ENCODE measurements at regions not wholly inside any gene's neighbourhood (a gene's known extent, or its start where the extent isn't known, plus 50 kb on each side); places are given as distances from the start of the nearest gene placed in this dataset.
"Not testable (repeated sequence)": the region's sequence is repeated elsewhere in the genome, so short reads cannot be mapped to it uniquely, and the experiment has no call there.

DNA sequence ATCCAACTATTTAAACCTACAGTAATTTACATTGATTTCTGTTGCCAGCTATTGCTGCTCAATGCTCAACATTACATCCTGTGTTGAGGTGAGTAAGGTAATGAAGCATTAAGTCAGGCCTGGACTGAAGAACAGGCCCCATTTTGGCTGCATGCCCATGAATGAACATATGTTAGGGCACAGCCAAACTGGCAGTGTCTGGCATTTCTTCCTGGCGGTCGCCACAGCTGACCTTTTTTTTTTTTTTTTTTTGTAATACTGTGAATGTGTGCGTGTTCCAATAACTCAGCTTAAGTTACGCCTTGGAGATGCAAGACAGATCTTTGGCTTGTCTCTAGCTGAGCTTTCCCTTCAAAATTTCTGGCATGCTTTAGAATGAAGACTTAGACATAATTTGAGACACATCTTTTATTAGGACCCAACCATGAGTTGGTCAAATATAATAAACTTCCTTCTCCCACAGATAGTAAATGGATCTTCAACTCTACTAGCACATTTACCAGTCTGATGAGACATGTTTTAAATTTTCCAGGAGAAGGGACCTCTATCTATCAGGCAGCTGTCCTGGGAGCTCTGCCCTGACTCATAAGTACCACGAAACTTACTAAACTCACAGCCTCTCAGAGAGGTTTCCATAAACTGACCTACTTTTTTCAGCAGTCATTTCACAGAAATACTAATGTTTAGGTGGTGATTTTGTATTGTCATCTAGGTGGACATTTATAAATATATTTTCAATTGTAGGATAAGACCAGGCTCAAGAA lies 341.1 kb upstream of the RUNX1 start:
- intact Hi-C loops (cut with micrococcal nuclease) = no loop called here
- Mint-ChIP-seq H3K27ac (no peak overlapping the region), H3K4me3 (no peak overlapping the region), H3K4me1 (ENCODE audit: low read depth) (peaks cover 5% of the 10 kb centered on the region), H3K27me3 (no peaks in the 10 kb centered on the region), H3K36me3 (ENCODE audit: low read depth) (no peaks in the 10 kb centered on the region), H3K9me3 (no peaks in the 10 kb centered on the region)
- POLR2A ChIA-PET = interaction anchor here (0.7 kb wide), 1 partner anchor 449 kb away, joined by 3 read pairs; no protein-coding TSS in a partner anchor
- DNase-seq (no peak), ATAC-seq (no peak)
- CTCF ChIA-PET = interaction anchor here (0.6 to 1.7 kb wide), 4 partner anchors 10 to 697 kb away, joined by 3 to 6 read pairs (median 4); no protein-coding TSS in a partner anchor
- TF ChIP-seq, protein P1, sequence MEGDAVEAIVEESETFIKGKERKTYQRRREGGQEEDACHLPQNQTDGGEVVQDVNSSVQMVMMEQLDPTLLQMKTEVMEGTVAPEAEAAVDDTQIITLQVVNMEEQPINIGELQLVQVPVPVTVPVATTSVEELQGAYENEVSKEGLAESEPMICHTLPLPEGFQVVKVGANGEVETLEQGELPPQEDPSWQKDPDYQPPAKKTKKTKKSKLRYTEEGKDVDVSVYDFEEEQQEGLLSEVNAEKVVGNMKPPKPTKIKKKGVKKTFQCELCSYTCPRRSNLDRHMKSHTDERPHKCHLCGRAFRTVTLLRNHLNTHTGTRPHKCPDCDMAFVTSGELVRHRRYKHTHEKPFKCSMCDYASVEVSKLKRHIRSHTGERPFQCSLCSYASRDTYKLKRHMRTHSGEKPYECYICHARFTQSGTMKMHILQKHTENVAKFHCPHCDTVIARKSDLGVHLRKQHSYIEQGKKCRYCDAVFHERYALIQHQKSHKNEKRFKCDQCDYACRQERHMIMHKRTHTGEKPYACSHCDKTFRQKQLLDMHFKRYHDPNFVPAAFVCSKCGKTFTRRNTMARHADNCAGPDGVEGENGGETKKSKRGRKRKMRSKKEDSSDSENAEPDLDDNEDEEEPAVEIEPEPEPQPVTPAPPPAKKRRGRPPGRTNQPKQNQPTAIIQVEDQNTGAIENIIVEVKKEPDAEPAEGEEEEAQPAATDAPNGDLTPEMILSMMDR (IDR thresholded peaks at IDR 0.05) = no peak

DNA sequence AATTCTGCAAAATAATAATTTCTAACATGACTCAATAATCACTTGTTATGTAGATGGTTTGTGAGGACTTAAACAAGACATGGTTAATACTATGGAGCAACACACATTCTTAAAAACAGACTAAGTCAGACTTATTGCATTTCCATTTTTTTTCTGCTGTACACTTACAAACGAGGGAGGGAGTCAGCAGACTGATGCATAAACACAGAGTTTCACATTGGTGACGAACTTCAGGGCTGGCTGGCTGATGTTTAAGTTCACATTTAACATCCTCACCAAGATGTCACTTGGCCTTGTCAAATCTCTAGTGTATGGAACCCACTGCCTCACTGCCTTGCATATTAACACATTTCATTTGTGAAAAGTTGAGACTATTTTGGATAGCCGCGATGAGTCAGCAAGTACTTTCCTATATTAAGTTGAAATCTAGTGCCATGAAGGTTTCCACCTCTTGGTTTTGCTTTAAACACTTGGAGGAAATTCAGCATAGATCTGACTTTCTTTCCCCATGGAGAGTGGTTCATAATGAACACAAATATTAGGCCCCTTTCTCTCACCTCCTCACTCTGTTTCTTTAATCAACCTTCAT lies 337.5 kb upstream of the RUNX1 start:
- Mint-ChIP-seq H3K36me3 (ENCODE audit: low read depth) (no peaks in the 10 kb centered on the region), H3K4me1 (ENCODE audit: low read depth) (peaks cover 5% of the 10 kb centered on the region), H3K9me3 (no peaks in the 10 kb centered on the region), H3K27me3 (peaks cover 4% of the 10 kb centered on the region), H3K27ac (no peak overlapping the region), H3K4me3 (no peak overlapping the region)
- POLR2A ChIA-PET = no interaction called here
- DNase-seq (no peak), ATAC-seq (no peak)
- CTCF ChIA-PET = no interaction called here
- intact Hi-C loops (cut with micrococcal nuclease) = no loop called here
- TF ChIP-seq, protein P1 (IDR thresholded peaks at IDR 0.05) = no peak

DNA sequence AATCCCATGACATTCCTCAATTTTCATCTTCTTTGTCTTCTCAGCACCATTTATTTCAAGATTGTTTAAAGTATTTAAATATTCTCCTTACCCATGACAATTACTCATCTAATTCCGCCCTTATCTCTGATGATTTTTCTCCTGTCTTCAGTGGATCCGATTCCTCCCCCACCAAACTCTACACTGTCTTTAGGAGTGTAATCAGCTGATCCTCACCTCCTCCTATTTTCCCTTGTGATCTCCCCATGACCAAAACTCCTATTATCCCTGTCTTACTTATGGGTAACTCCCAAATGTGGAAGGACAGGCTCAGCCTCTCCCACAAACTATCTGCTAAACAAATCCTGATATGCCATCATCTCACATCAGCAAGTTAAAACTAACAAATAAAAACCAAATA lies 335.3 kb upstream of the RUNX1 start:
- POLR2A ChIA-PET = no interaction called here
- CTCF ChIA-PET = no interaction called here
- Mint-ChIP-seq H3K27ac (no peak overlapping the region), H3K27me3 (peaks cover 4% of the 10 kb centered on the region), H3K9me3 (no peaks in the 10 kb centered on the region), H3K4me1 (ENCODE audit: low read depth) (no peaks in the 10 kb centered on the region), H3K36me3 (ENCODE audit: low read depth) (no peaks in the 10 kb centered on the region), H3K4me3 (no peak overlapping the region)
- no peak for DNase-seq
- no peak for ATAC-seq
- TF ChIP-seq, protein P1 (IDR thresholded peaks at IDR 0.05) = no peak
- intact Hi-C loops (cut with micrococcal nuclease) = no loop called here

DNA sequence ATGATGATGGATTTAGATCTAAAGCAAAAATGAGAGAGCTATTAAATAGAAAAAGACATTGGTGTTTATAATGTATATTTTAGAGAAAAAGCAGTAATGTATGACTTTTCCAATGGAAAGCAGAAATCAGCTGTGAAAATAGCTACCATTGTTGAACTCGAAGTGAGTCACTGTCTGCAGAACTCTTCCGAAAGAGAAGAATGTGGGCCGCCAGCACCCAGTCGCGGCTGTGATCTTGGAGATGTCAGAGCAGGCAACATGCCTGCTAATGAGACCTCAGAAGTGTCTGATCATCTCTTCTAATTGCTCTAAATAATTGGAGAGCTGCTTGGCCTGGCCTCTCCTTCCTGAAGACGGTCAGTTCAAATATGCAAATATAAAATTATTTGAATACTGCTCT lies 333.6 kb upstream of the RUNX1 start:
- POLR2A ChIA-PET = no interaction called here
- TF ChIP-seq, protein P1 (IDR thresholded peaks at IDR 0.05) = no peak
- no peak overlapping the region for H3K27ac Mint-ChIP-seq
- H3K4me3 Mint-ChIP-seq = no peak overlapping the region
- intact Hi-C loops (cut with micrococcal nuclease) = no loop called here
- H3K4me1 Mint-ChIP-seq (ENCODE audit: low read depth) = no peaks in the 10 kb centered on the region
- no peaks in the 10 kb centered on the region for H3K9me3 Mint-ChIP-seq
- peaks cover 4% of the 10 kb centered on the region for H3K27me3 Mint-ChIP-seq
- DNase-seq = no peak
- no peak for ATAC-seq
- CTCF ChIA-PET = no interaction called here
- no peaks in the 10 kb centered on the region for H3K36me3 Mint-ChIP-seq (ENCODE audit: low read depth)

DNA sequence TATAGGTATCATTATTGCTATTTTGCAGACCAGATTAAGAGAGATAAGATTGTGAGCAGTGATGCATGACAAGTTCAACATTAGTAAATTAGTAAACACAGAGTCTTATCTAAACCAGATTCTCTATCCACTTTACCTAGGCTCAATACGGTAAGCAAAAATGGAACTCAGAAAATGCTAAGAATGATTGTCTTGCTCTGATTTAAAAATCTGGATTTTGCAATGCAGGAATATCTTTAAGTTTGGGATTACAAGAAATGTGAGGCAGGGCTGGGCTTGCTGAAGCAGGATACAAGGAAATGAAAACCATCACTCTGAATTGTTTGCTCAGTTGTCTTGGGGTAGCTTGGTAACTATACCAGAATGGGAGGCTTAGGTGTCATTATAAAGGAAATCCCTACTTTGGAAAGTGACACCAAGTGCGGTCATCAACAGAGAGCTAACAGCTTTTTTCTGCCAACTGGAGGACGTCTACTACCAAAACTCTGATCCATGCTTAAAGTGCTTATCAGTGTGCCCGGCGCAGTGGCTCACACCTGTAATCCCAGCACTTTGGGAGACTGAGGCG lies 332.7 kb upstream of the RUNX1 start:
- Mint-ChIP-seq H3K27me3 (peaks cover 4% of the 10 kb centered on the region), H3K9me3 (no peaks in the 10 kb centered on the region), H3K4me1 (ENCODE audit: low read depth) (no peaks in the 10 kb centered on the region), H3K36me3 (ENCODE audit: low read depth) (no peaks in the 10 kb centered on the region), H3K4me3 (no peak overlapping the region), H3K27ac (no peak overlapping the region)
- ChIA-PET POLR2A (no interaction called here), CTCF (interaction anchor here (1.2 kb wide), 1 partner anchor 260 kb away, joined by 3 read pairs; no protein-coding TSS in a partner anchor)
- DNase-seq (no peak), ATAC-seq (no peak)
- intact Hi-C loops (cut with micrococcal nuclease) = no loop called here
- TF ChIP-seq, protein P1 (IDR thresholded peaks at IDR 0.05) = no peak

DNA sequence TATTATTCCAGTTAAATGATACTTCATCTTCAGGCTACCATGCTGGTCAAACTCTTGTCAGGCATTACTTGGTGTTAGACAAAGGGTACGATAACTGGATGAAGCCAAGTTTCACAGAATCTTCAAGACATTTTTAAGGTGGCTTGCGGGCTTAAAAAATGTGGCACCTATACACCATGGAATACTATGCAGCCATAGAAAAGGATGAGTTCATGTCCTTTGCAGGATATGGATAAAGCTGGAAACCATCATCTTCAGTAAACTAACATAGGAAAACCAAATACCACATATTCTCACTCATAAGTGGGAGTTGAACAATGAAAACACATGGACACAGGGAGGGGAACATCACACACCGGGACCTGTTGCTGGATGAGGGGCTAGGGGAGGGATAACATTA lies 331.2 kb upstream of the RUNX1 start:
- H3K4me3 Mint-ChIP-seq = not testable (repeated sequence)

More for the DNA sequence above, 331.2 kb upstream of the RUNX1 start:
- CTCF ChIA-PET = interaction anchor here (0.5 kb wide), 1 partner anchor 310 kb away, joined by 3 read pairs; no protein-coding TSS in a partner anchor
- H3K4me1 Mint-ChIP-seq (ENCODE audit: low read depth); POLR2A ChIA-PET; H3K9me3 Mint-ChIP-seq; intact Hi-C loops (cut with micrococcal nuclease); H3K36me3 Mint-ChIP-seq (ENCODE audit: low read depth); H3K27me3 Mint-ChIP-seq; DNase-seq; H3K27ac Mint-ChIP-seq; ATAC-seq: not testable (repeated sequence)

Measured in activated CD8-positive, alpha-beta T cell treated with anti-CD3 and anti-CD28 coated beads for 36 hours (primary cell).